ENCODE measurements at regions not wholly inside any gene's neighbourhood (a gene's known extent, or its start where the extent isn't known, plus 50 kb on each side); places are given as distances from the start of the nearest gene placed in this dataset.

DNA sequence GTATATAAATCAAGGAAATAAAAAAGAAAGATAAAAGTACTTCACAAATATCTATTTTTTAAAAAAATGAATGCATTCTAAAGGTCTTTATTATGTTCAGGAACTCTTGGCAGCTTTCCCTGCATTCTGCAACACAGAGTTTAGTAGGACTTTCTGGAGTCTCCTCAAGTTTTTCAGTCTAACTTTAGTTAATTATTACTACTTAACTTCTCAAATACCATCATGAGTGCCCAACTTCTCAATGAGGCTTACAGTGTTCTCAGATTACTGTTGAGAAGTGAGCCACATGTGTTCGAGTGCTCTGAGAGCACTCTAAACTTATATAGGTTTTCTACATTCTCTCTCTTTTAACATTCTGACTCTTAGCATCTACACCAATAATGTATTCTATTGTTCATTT lies 1852.9 kb upstream of the PCDH10 start:
- POLR2A ChIA-PET = no interaction called here
- DNase-seq (no peak), ATAC-seq (ENCODE audit: poor library complexity) (no peak)
- H3K4me3 ChIP-seq (ENCODE audit: low read length) = no peak overlapping the region
- Mint-ChIP-seq H3K27me3 (no peaks in the 10 kb centered on the region), H3K27ac (no peak overlapping the region), H3K9me3 (peaks cover 3% of the 10 kb centered on the region), H3K36me3 (ENCODE audit: low read depth) (no peaks in the 10 kb centered on the region), H3K4me3 (no peak overlapping the region), H3K4me1 (ENCODE audit: low read depth) (no peaks in the 10 kb centered on the region)
- H3K9me3 ChIP-seq (ENCODE audit: control insufficient read depth in 1 of 2, insufficient read depth in 1 of 2, low read length in 2 of 2) = no peaks in the 10 kb centered on the region
- no peaks in the 10 kb centered on the region for H3K4me1 ChIP-seq (ENCODE audit: insufficient read depth, low read length)
- CTCF ChIA-PET = no interaction called here
- H3K27me3 ChIP-seq (ENCODE audit: control insufficient read depth in 1 of 2, insufficient read depth in 2 of 2, low read length in 2 of 2) = no peaks in the 10 kb centered on the region
- no peak overlapping the region for H3K27ac ChIP-seq (ENCODE audit: low read depth in 1 of 2, low read length in 2 of 2)
- H3K36me3 ChIP-seq (ENCODE audit: insufficient read depth, low read length) = no peaks in the 10 kb centered on the region
- TF ChIP-seq, protein P1, sequence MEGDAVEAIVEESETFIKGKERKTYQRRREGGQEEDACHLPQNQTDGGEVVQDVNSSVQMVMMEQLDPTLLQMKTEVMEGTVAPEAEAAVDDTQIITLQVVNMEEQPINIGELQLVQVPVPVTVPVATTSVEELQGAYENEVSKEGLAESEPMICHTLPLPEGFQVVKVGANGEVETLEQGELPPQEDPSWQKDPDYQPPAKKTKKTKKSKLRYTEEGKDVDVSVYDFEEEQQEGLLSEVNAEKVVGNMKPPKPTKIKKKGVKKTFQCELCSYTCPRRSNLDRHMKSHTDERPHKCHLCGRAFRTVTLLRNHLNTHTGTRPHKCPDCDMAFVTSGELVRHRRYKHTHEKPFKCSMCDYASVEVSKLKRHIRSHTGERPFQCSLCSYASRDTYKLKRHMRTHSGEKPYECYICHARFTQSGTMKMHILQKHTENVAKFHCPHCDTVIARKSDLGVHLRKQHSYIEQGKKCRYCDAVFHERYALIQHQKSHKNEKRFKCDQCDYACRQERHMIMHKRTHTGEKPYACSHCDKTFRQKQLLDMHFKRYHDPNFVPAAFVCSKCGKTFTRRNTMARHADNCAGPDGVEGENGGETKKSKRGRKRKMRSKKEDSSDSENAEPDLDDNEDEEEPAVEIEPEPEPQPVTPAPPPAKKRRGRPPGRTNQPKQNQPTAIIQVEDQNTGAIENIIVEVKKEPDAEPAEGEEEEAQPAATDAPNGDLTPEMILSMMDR (IDR thresholded peaks at IDR 0.05) = no peak
- intact Hi-C loops (cut with DNase I, micrococcal nuclease) = no loop called here

- ATAC-seq (ENCODE audit: poor library complexity) = no peak
- H3K9me3 ChIP-seq (ENCODE audit: control insufficient read depth in 1 of 2, insufficient read depth in 1 of 2, low read length in 2 of 2) = peaks cover 0 to 11% of the 10 kb centered on the region in 2 experiments
- H3K4me1 ChIP-seq (ENCODE audit: insufficient read depth, low read length) = no peaks in the 10 kb centered on the region
- ChIA-PET CTCF (no interaction called here), POLR2A (no interaction called here)
- no peak overlapping the region for H3K27ac Mint-ChIP-seq
- no peak for DNase-seq
- peaks cover 15% of the 10 kb centered on the region for H3K9me3 Mint-ChIP-seq
- no peaks in the 10 kb centered on the region for H3K4me1 Mint-ChIP-seq (ENCODE audit: low read depth)
- TF ChIP-seq, protein P1 (IDR thresholded peaks at IDR 0.05) = no peak
- intact Hi-C loops (cut with DNase I, micrococcal nuclease) = no loop called here
- H3K36me3 ChIP-seq (ENCODE audit: insufficient read depth, low read length) = no peaks in the 10 kb centered on the region
- H3K27me3 Mint-ChIP-seq = no peaks in the 10 kb centered on the region
- H3K4me3 Mint-ChIP-seq = no peak overlapping the region
- H3K36me3 Mint-ChIP-seq (ENCODE audit: low read depth) = no peaks in the 10 kb centered on the region
- H3K27me3 ChIP-seq (ENCODE audit: control insufficient read depth in 1 of 2, insufficient read depth in 2 of 2, low read length in 2 of 2) = no peaks in the 10 kb centered on the region
- no peak overlapping the region for H3K27ac ChIP-seq (ENCODE audit: low read depth in 1 of 2, low read length in 2 of 2)
- no peak overlapping the region for H3K4me3 ChIP-seq (ENCODE audit: low read length)
Measured at GRCh38 chr4:131302108-131302507, 1847.0 kb upstream of the PCDH10 start.

GRCh38 chr4:131304686-131305085 lies 1844.4 kb upstream of the PCDH10 start:
- Histone ChIP-seq H3K9me3 (ENCODE audit: control insufficient read depth in 1 of 2, insufficient read depth in 1 of 2, low read length in 2 of 2) (peaks cover 0 to 14% of the 10 kb centered on the region in 2 experiments), H3K36me3 (ENCODE audit: insufficient read depth, low read length) (no peaks in the 10 kb centered on the region), H3K4me1 (ENCODE audit: insufficient read depth, low read length) (no peaks in the 10 kb centered on the region), H3K27ac (ENCODE audit: low read depth in 1 of 2, low read length in 2 of 2) (no peak overlapping the region), H3K27me3 (ENCODE audit: control insufficient read depth in 1 of 2, insufficient read depth in 2 of 2, low read length in 2 of 2) (no peaks in the 10 kb centered on the region), H3K4me3 (ENCODE audit: low read length) (no peak overlapping the region)
- Mint-ChIP-seq H3K27ac (no peak overlapping the region), H3K4me1 (ENCODE audit: low read depth) (no peaks in the 10 kb centered on the region), H3K9me3 (peaks cover 15% of the 10 kb centered on the region), H3K36me3 (ENCODE audit: low read depth) (no peaks in the 10 kb centered on the region), H3K4me3 (no peak overlapping the region), H3K27me3 (no peaks in the 10 kb centered on the region)
- intact Hi-C loops (cut with DNase I, micrococcal nuclease) = no loop called here
- TF ChIP-seq, protein P1 (IDR thresholded peaks at IDR 0.05) = no peak
- ChIA-PET POLR2A (no interaction called here), CTCF (no interaction called here)
- ATAC-seq (ENCODE audit: poor library complexity) (no peak), DNase-seq (no peak)

All from CD4-positive, alpha-beta T cell (primary cell).